ENCODE measurements at regions not wholly inside any gene's neighbourhood (a gene's known extent, or its start where the extent isn't known, plus 50 kb on each side); places are given as distances from the start of the nearest gene placed in this dataset.

GRCh38 chr5:124157320-124157719 lies 589.1 kb downstream of the ZNF608 start:
- H3K27me3 ChIP-seq (ENCODE audit: control insufficient read depth in 1 of 2, insufficient read depth in 2 of 2, low read length in 2 of 2), result no peaks in the 10 kb centered on the region
- no peaks in the 10 kb centered on the region for H3K4me1 ChIP-seq (ENCODE audit: control insufficient read depth in 2 of 2, insufficient read depth in 2 of 2, low read length in 1 of 2)
- no peaks in the 10 kb centered on the region for H3K9me3 ChIP-seq (ENCODE audit: control insufficient read depth in 2 of 2, insufficient read depth in 1 of 2, low read depth in 1 of 2, low read length in 1 of 2)
- WGBS, 2 donors, result 8 to 20% methylated on average over 2 of the region's 2 CpGs
- H3K4me3 ChIP-seq (ENCODE audit: low read depth in 1 of 2, low read length in 2 of 2), result no peak overlapping the region
- no peaks in the 10 kb centered on the region for H3K36me3 ChIP-seq (ENCODE audit: control insufficient read depth in 2 of 2, insufficient read depth in 2 of 2, low read length in 1 of 2)
- no peak overlapping the region for H3K27ac ChIP-seq (ENCODE audit: low read depth in 2 of 2, low read length in 1 of 2)

DNA sequence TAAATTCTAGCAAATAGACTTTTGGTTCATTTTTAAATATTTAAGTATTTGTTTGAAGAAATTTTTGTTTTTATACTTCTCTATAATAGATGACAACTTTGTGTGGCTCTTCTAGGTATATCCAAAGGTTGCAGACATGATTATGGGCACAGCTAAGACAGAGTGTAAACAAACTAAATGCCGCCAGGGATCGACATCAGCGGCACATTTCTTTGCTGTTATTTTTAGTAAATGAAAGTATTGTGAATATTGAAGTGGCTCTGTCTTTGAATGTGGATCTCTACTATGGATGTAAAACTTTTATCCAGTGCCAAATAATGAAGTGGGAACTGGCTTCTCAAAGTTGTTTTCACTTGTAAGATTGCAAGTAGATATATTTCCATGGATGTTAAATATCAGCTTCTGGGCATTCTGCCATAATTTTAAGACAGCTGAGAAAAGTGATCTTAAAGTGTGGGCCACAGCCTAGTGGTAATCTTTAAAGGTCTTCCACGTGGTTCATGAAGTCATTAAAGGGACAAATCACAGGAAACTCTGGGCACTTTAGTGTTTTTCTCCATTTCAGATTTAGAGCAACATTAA lies 589.9 kb downstream of the ZNF608 start:
- H3K4me3 ChIP-seq (ENCODE audit: low read depth in 1 of 2, low read length in 2 of 2), result no peak overlapping the region
- no peak overlapping the region for H3K27ac ChIP-seq (ENCODE audit: low read depth in 2 of 2, low read length in 1 of 2)
- no peaks in the 10 kb centered on the region for H3K36me3 ChIP-seq (ENCODE audit: control insufficient read depth in 2 of 2, insufficient read depth in 2 of 2, low read length in 1 of 2)
- WGBS, 2 donors, result 15 to 24% methylated on average over 4 of the region's 4 CpGs
- no peaks in the 10 kb centered on the region for H3K27me3 ChIP-seq (ENCODE audit: control insufficient read depth in 1 of 2, insufficient read depth in 2 of 2, low read length in 2 of 2)
- H3K4me1 ChIP-seq (ENCODE audit: control insufficient read depth in 2 of 2, insufficient read depth in 2 of 2, low read length in 1 of 2), result no peaks in the 10 kb centered on the region
- no peaks in the 10 kb centered on the region for H3K9me3 ChIP-seq (ENCODE audit: control insufficient read depth in 2 of 2, insufficient read depth in 1 of 2, low read depth in 1 of 2, low read length in 1 of 2)

DNA sequence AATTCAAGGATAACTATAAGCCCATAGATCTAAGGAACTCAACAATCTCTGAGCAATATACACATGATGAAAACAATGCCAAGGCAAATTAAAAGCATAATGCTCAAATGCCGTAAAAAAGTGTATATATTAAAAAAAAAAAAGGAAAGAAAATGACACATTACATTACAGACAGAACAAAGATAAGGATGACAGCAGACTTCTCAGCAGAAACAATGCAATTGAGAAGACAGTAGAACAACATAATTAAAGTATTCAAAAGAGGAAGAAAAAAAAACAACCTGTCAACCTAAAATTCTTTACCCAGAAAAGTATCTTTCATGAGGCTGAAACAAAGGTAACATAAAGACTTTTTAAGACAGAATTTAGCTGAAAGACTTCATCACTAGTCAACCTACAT lies 591.7 kb downstream of the ZNF608 start:
- H3K9me3 ChIP-seq (ENCODE audit: control insufficient read depth in 2 of 2, insufficient read depth in 1 of 2, low read depth in 1 of 2, low read length in 1 of 2), result no peaks in the 10 kb centered on the region
- H3K36me3 ChIP-seq (ENCODE audit: control insufficient read depth in 2 of 2, insufficient read depth in 2 of 2, low read length in 1 of 2), result no peaks in the 10 kb centered on the region
- no peaks in the 10 kb centered on the region for H3K4me1 ChIP-seq (ENCODE audit: control insufficient read depth in 2 of 2, insufficient read depth in 2 of 2, low read length in 1 of 2)
- H3K27ac ChIP-seq (ENCODE audit: low read depth in 2 of 2, low read length in 1 of 2), result no peak overlapping the region
- H3K4me3 ChIP-seq (ENCODE audit: low read depth in 1 of 2, low read length in 2 of 2), result no peak overlapping the region
- 49 to 88% methylated on average over 1 of the region's 1 CpG for WGBS, 2 donors
- H3K27me3 ChIP-seq (ENCODE audit: control insufficient read depth in 1 of 2, insufficient read depth in 2 of 2, low read length in 2 of 2), result no peaks in the 10 kb centered on the region

GRCh38 chr5:124153588-124153987 lies 592.9 kb downstream of the ZNF608 start:
- no peaks in the 10 kb centered on the region for H3K9me3 ChIP-seq (ENCODE audit: control insufficient read depth in 2 of 2, insufficient read depth in 1 of 2, low read depth in 1 of 2, low read length in 1 of 2)
- WGBS, 2 donors, result 80 to 88% methylated on average over 1 of the region's 1 CpG
- H3K36me3 ChIP-seq (ENCODE audit: control insufficient read depth in 2 of 2, insufficient read depth in 2 of 2, low read length in 1 of 2), result no peaks in the 10 kb centered on the region
- no peak overlapping the region for H3K27ac ChIP-seq (ENCODE audit: low read depth in 2 of 2, low read length in 1 of 2)
- H3K4me1 ChIP-seq (ENCODE audit: control insufficient read depth in 2 of 2, insufficient read depth in 2 of 2, low read length in 1 of 2), result no peaks in the 10 kb centered on the region
- no peaks in the 10 kb centered on the region for H3K27me3 ChIP-seq (ENCODE audit: control insufficient read depth in 1 of 2, insufficient read depth in 2 of 2, low read length in 2 of 2)
- H3K4me3 ChIP-seq (ENCODE audit: low read depth in 1 of 2, low read length in 2 of 2), result no peak overlapping the region

DNA sequence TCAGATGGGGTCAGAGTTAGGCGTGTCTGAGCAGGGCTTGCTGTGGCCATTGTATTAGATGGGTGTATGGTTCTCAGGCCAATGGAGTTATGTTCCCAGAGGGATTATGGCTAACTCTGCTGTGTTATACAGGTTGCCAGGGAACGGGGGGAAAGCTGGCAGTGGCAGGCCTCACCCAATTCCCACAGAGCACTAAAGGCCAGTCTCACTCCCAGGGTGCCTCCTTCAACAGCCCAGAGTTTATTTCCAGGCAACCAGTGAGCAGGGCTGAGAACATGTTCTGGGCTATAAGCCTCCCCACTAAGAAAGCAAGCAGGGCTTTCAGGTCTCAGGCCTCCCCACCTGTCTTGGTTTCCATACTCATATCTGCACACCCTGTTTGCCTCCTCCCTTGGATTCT lies 597.9 kb downstream of the ZNF608 start:
- H3K27me3 ChIP-seq (ENCODE audit: control insufficient read depth in 1 of 2, insufficient read depth in 2 of 2, low read length in 2 of 2), result no peaks in the 10 kb centered on the region
- no peaks in the 10 kb centered on the region for H3K9me3 ChIP-seq (ENCODE audit: control insufficient read depth in 2 of 2, insufficient read depth in 1 of 2, low read depth in 1 of 2, low read length in 1 of 2)
- no peaks in the 10 kb centered on the region for H3K36me3 ChIP-seq (ENCODE audit: control insufficient read depth in 2 of 2, insufficient read depth in 2 of 2, low read length in 1 of 2)
- no peak overlapping the region for H3K4me3 ChIP-seq (ENCODE audit: low read depth in 1 of 2, low read length in 2 of 2)
- H3K4me1 ChIP-seq (ENCODE audit: control insufficient read depth in 2 of 2, insufficient read depth in 2 of 2, low read length in 1 of 2), result no peaks in the 10 kb centered on the region
- 78 to 91% methylated on average over 2 of the region's 2 CpGs for WGBS, 2 donors
- no peak overlapping the region for H3K27ac ChIP-seq (ENCODE audit: low read depth in 2 of 2, low read length in 1 of 2)

DNA sequence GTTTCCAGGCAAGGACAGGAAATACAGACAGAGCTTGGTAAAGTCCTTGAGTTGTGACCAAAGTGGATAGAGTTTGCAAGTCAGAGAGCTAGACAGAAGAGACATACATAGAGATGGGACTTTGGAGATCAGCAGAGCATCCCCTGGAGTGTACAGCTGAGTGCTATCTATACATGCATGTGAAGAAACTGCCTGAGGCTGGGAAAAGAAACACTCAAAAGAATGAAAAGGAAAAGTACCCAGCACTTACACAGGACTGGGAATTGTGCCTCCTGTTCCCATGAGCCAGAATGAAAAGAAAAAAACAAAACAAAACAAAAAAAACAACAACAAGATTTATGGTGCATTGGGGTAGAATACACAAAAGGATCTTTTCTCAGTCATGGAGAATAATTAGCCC lies 606.4 kb downstream of the ZNF608 start:
- Histone ChIP-seq H3K27ac (ENCODE audit: low read depth in 2 of 2, low read length in 1 of 2) (no peak overlapping the region), H3K9me3 (ENCODE audit: control insufficient read depth in 2 of 2, insufficient read depth in 1 of 2, low read depth in 1 of 2, low read length in 1 of 2) (no peaks in the 10 kb centered on the region), H3K36me3 (ENCODE audit: control insufficient read depth in 2 of 2, insufficient read depth in 2 of 2, low read length in 1 of 2) (no peaks in the 10 kb centered on the region), H3K4me1 (ENCODE audit: control insufficient read depth in 2 of 2, insufficient read depth in 2 of 2, low read length in 1 of 2) (no peaks in the 10 kb centered on the region), H3K27me3 (ENCODE audit: control insufficient read depth in 1 of 2, insufficient read depth in 2 of 2, low read length in 2 of 2) (no peaks in the 10 kb centered on the region), H3K4me3 (ENCODE audit: low read depth in 1 of 2, low read length in 2 of 2) (no peak overlapping the region)

DNA sequence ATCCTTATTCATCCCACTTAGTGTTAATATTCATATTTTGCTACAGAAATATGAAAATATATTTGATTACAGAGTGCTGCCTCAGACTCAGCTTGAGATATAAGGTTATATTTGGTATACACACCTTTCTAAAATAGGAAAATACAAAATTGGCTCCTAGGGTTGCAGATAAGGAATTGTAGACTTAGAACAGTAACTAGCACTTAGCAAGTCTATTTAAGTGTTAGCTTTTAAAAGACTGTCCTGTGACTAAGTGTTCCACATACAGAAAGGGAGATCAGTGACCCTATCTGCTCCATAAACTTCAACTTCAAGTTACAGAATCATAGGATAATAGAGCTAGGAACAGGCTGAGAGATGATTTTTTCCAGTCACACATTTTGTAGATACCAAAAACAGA lies 607.0 kb downstream of the ZNF608 start:
- H3K4me3 ChIP-seq (ENCODE audit: low read depth in 1 of 2, low read length in 2 of 2), result no peak overlapping the region
- H3K9me3 ChIP-seq (ENCODE audit: control insufficient read depth in 2 of 2, insufficient read depth in 1 of 2, low read depth in 1 of 2, low read length in 1 of 2), result no peaks in the 10 kb centered on the region

DNA sequence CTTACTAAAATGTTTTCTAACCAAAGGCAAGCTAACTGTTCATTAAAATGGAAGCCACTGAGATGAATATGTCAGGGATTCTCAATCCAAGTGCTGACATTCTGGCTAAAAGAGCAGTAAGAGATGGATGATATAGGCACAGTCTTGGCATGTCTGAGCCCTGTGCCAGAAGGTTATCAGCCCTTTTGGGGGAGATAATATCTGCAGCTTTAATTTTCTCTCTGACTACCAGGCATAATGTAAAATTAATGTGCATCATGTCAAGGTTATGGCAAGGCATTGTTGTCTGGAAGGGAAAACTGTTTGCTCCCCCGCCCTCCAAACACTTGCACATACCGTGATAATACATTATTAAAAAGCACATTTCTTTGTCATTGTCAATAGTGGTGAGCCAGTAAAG lies 609.8 kb downstream of the ZNF608 start:
- Histone ChIP-seq H3K4me1 (ENCODE audit: control insufficient read depth in 2 of 2, insufficient read depth in 2 of 2, low read length in 1 of 2) (peaks cover 0 to 3% of the 10 kb centered on the region in 2 donors), H3K27ac (ENCODE audit: low read depth in 2 of 2, low read length in 1 of 2) (no peak overlapping the region), H3K4me3 (ENCODE audit: low read depth in 1 of 2, low read length in 2 of 2) (no peak overlapping the region), H3K27me3 (ENCODE audit: control insufficient read depth in 1 of 2, insufficient read depth in 2 of 2, low read length in 2 of 2) (no peaks in the 10 kb centered on the region), H3K36me3 (ENCODE audit: control insufficient read depth in 2 of 2, insufficient read depth in 2 of 2, low read length in 1 of 2) (no peaks in the 10 kb centered on the region), H3K9me3 (ENCODE audit: control insufficient read depth in 2 of 2, insufficient read depth in 1 of 2, low read depth in 1 of 2, low read length in 1 of 2) (no peaks in the 10 kb centered on the region)
- 56 to 58% methylated on average over 2 of the region's 2 CpGs for WGBS, 2 donors

More for the DNA sequence above, 607.0 kb downstream of the ZNF608 start:
- Histone ChIP-seq H3K4me1 (ENCODE audit: control insufficient read depth in 2 of 2, insufficient read depth in 2 of 2, low read length in 1 of 2) (no peaks in the 10 kb centered on the region), H3K36me3 (ENCODE audit: control insufficient read depth in 2 of 2, insufficient read depth in 2 of 2, low read length in 1 of 2) (no peaks in the 10 kb centered on the region), H3K27ac (ENCODE audit: low read depth in 2 of 2, low read length in 1 of 2) (no peak overlapping the region), H3K27me3 (ENCODE audit: control insufficient read depth in 1 of 2, insufficient read depth in 2 of 2, low read length in 2 of 2) (no peaks in the 10 kb centered on the region)

DNA sequence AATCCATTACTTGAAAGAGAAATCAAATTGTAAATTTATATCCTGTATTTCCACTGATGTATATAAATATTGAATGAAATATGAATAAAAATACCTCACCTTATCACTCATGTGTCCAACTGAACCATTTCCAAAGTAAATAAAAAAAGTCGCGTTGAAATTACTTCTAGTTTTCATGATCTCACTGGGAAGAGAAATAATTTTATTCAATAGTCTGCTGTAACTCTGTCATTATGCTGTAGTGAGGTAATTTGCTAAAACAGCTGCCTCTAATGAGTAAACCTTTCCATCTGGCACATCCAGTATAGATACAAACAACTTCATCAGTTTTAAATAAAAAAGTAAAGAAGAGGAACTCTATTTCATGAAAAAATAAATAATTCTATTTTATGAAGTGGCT lies 611.5 kb downstream of the ZNF608 start:
- WGBS, 2 donors, result 32 to 35% methylated on average over 2 of the region's 2 CpGs
- no peaks in the 10 kb centered on the region for H3K27me3 ChIP-seq (ENCODE audit: control insufficient read depth in 1 of 2, insufficient read depth in 2 of 2, low read length in 2 of 2)
- H3K4me1 ChIP-seq (ENCODE audit: control insufficient read depth in 2 of 2, insufficient read depth in 2 of 2, low read length in 1 of 2), result peaks cover 0 to 3% of the 10 kb centered on the region in 2 donors

DNA sequence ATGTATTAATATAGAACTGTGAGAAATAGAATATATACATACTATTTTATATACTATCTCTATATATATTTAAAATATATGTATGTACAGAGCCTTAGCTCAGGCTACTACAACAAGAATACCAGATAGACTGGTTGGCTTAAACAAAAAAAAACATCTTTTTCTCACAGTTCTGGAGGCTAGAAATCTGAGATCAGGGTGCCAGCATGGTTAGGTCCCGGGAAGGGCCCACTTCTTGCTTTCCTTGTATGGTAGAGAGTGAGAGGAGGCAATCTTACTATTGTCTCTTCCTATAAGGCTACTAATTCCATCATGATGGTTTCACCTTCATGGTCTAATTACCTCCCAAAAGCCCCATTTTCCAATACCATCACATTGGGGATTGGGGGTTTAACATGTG lies 613.0 kb downstream of the ZNF608 start:
- Histone ChIP-seq H3K27ac (ENCODE audit: low read depth in 2 of 2, low read length in 1 of 2) (no peak overlapping the region), H3K4me3 (ENCODE audit: low read depth in 1 of 2, low read length in 2 of 2) (no peak overlapping the region), H3K36me3 (ENCODE audit: control insufficient read depth in 2 of 2, insufficient read depth in 2 of 2, low read length in 1 of 2) (no peaks in the 10 kb centered on the region), H3K4me1 (ENCODE audit: control insufficient read depth in 2 of 2, insufficient read depth in 2 of 2, low read length in 1 of 2) (peaks cover 0 to 3% of the 10 kb centered on the region in 2 donors), H3K9me3 (ENCODE audit: control insufficient read depth in 2 of 2, insufficient read depth in 1 of 2, low read depth in 1 of 2, low read length in 1 of 2) (no peaks in the 10 kb centered on the region), H3K27me3 (ENCODE audit: control insufficient read depth in 1 of 2, insufficient read depth in 2 of 2, low read length in 2 of 2) (no peaks in the 10 kb centered on the region)
- 77 to 97% methylated on average over 1 of the region's 1 CpG for WGBS, 2 donors

More for the DNA sequence above, 611.5 kb downstream of the ZNF608 start:
- no peak overlapping the region for H3K4me3 ChIP-seq (ENCODE audit: low read depth in 1 of 2, low read length in 2 of 2)
- no peak overlapping the region for H3K27ac ChIP-seq (ENCODE audit: low read depth in 2 of 2, low read length in 1 of 2)
- no peaks in the 10 kb centered on the region for H3K36me3 ChIP-seq (ENCODE audit: control insufficient read depth in 2 of 2, insufficient read depth in 2 of 2, low read length in 1 of 2)
- H3K9me3 ChIP-seq (ENCODE audit: control insufficient read depth in 2 of 2, insufficient read depth in 1 of 2, low read depth in 1 of 2, low read length in 1 of 2), result no peaks in the 10 kb centered on the region

Data from esophagus (tissue), 2 donors.